Loucy (cell line): ENCODE measurements at regions not wholly inside any gene's neighbourhood (a gene's known extent, or its start where the extent isn't known, plus 50 kb on each side); places are given as distances from the start of the nearest gene placed in this dataset.

ENCODE experiments used
- H2AFZ ChIP-seq: fragments of 200-600 bp; sonication (generic); 2 replicates; pipeline ENCODE4 v1.6.0; 2016; ENCODE audit warnings: antibody characterized with exemption, mild to moderate bottlenecking, low read length, moderate library complexity
- H3F3A ChIP-seq: fragments of 200-600 bp; 2 replicates; pipeline ENCODE4 v1.6.0; 2016; ENCODE audit warnings: antibody characterized with exemption, low read depth, mild to moderate bottlenecking
- H3K27me3 ChIP-seq: fragments of 200-600 bp; sonication (generic); 2 replicates; pipeline ENCODE4 v1.6.1; 2014; ENCODE audit warnings: low read length, mild to moderate bottlenecking; ENCODE audit not compliant: insufficient read depth, poor library complexity, severe bottlenecking
- H3K36me3 ChIP-seq: fragments of 200-600 bp; sonication (generic); 2 replicates; pipeline ENCODE4 v1.6.1; 2016; ENCODE audit warnings: low read length; ENCODE audit not compliant: insufficient read depth
- H3K4me1 ChIP-seq: fragments of 200-600 bp; sonication (generic); 2 replicates; pipeline ENCODE4 v1.5.1; 2014; ENCODE audit warnings: low read length, mild to moderate bottlenecking; ENCODE audit not compliant: insufficient read depth, poor library complexity, severe bottlenecking
- H3K4me2 ChIP-seq: fragments of 200-600 bp; sonication (generic); 2 replicates; pipeline ENCODE4 v1.6.0; 2014; ENCODE audit warnings: antibody characterized with exemption, low read length, low read depth, mild to moderate bottlenecking; ENCODE audit not compliant: poor library complexity, severe bottlenecking
- H3K4me3 ChIP-seq: fragments of 200-600 bp; sonication (generic); 2 replicates; pipeline ENCODE4 v1.5.1; 2014; ENCODE audit warnings: low read length, mild to moderate bottlenecking, mixed read lengths; ENCODE audit not compliant: poor library complexity, severe bottlenecking
- H3K79me2 ChIP-seq: fragments of 200-600 bp; sonication (generic); 2 replicates; pipeline ENCODE4 v1.6.1; 2014; ENCODE audit warnings: low read length; ENCODE audit not compliant: insufficient read depth
- H3K9ac ChIP-seq: fragments of 200-600 bp; sonication (generic); 2 replicates; pipeline ENCODE4 v1.6.0; 2014; ENCODE audit warnings: mild to moderate bottlenecking, low read depth, low read length, moderate library complexity; ENCODE audit not compliant: poor library complexity, severe bottlenecking
- H3K9me2 ChIP-seq: fragments of 200-600 bp; sonication (generic); replicated peaks from 2 replicates; pipeline ENCODE4 v1.6.1; 2016; ENCODE audit warnings: low read depth, low read length, mixed read lengths
- H3K9me3 ChIP-seq: fragments of 200-600 bp; sonication (generic); 2 replicates; pipeline ENCODE4 v1.6.1; 2014; ENCODE audit warnings: mild to moderate bottlenecking, antibody characterized with exemption, low read length, low read depth; ENCODE audit not compliant: insufficient read depth
- H4K20me1 ChIP-seq: fragments of 200-600 bp; sonication (generic); 2 replicates; pipeline ENCODE4 v1.6.0; 2014; ENCODE audit warnings: antibody characterized with exemption, low read length, mild to moderate bottlenecking; ENCODE audit not compliant: insufficient read depth, poor library complexity, severe bottlenecking
- CTCF ChIP-seq: fragments of 200-600 bp; sonication (generic); conservative IDR thresholded peaks from 2 replicates; pipeline ENCODE4 v1.5.1; 2014; ENCODE audit warnings: mild to moderate bottlenecking, antibody characterized with exemption, low read length
- EZH2phosphoT487 ChIP-seq: fragments of 200-600 bp; IDR thresholded peaks from 2 replicates; pipeline ENCODE4 v1.6.1; 2018; ENCODE audit warnings: antibody characterized with exemption, mild to moderate bottlenecking, moderate library complexity, borderline replicate concordance

- Histone ChIP-seq H3K4me3 (no peak overlapping the region), H3K27me3 (no peaks in the 10 kb centered on the region), H4K20me1 (no peaks in the 10 kb centered on the region), H3K4me1 (no peaks in the 10 kb centered on the region), H3K9me3 (no peaks in the 10 kb centered on the region), H3K36me3 (no peaks in the 10 kb centered on the region), H3K9me2 (no peaks in the 10 kb centered on the region), H3K9ac (no peak overlapping the region), H3K79me2 (no peaks in the 10 kb centered on the region), H2AFZ (no peak overlapping the region), H3F3A (no peaks in the 10 kb centered on the region), H3K4me2 (no peak overlapping the region)
- TF ChIP-seq EZH2phosphoT487 = no peak
- no peak for TF ChIP-seq CTCF
These were observed 468.0 kb upstream of the IL12A start for GRCh38 chr3:159520638-159521037.

GRCh38 chr3:159522276-159522675 is 466.4 kb upstream of the IL12A start:
- Histone ChIP-seq H3K4me3 (no peak overlapping the region), H3K9me2 (no peaks in the 10 kb centered on the region), H4K20me1 (no peaks in the 10 kb centered on the region), H3K9me3 (no peaks in the 10 kb centered on the region), H3K36me3 (no peaks in the 10 kb centered on the region), H3K4me1 (no peaks in the 10 kb centered on the region), H2AFZ (no peak overlapping the region), H3K9ac (no peak overlapping the region), H3K79me2 (no peaks in the 10 kb centered on the region), H3K27me3 (no peaks in the 10 kb centered on the region), H3K4me2 (no peak overlapping the region), H3F3A (no peaks in the 10 kb centered on the region)
- TF ChIP-seq EZH2phosphoT487 (no peak), CTCF (no peak)

GRCh38 chr3:159528251-159528895 is 460.3 kb upstream of the IL12A start:
- Histone ChIP-seq H3K27me3 (no peaks in the 10 kb centered on the region), H3K4me2 (no peak overlapping the region), H2AFZ (no peak overlapping the region), H3K79me2 (no peaks in the 10 kb centered on the region), H3K4me3 (no peak overlapping the region), H3K9ac (no peak overlapping the region), H3K36me3 (no peaks in the 10 kb centered on the region), H3K9me3 (no peaks in the 10 kb centered on the region), H3K4me1 (no peaks in the 10 kb centered on the region), H3F3A (no peaks in the 10 kb centered on the region), H3K9me2 (no peaks in the 10 kb centered on the region), H4K20me1 (no peaks in the 10 kb centered on the region)
- TF ChIP-seq EZH2phosphoT487 (no peak), CTCF (no peak)
